ENCODE measurements at regions not wholly inside any gene's neighbourhood (a gene's known extent, or its start where the extent isn't known, plus 50 kb on each side); places are given as distances from the start of the nearest gene placed in this dataset.

GRCh38 chr1:117753232-117753631 lies 147.4 kb downstream of the TENT5C start:
- no peak for TF ChIP-seq POLR2A (IDR thresholded peaks at IDR 0.05)
- TF ChIP-seq, protein P1, sequence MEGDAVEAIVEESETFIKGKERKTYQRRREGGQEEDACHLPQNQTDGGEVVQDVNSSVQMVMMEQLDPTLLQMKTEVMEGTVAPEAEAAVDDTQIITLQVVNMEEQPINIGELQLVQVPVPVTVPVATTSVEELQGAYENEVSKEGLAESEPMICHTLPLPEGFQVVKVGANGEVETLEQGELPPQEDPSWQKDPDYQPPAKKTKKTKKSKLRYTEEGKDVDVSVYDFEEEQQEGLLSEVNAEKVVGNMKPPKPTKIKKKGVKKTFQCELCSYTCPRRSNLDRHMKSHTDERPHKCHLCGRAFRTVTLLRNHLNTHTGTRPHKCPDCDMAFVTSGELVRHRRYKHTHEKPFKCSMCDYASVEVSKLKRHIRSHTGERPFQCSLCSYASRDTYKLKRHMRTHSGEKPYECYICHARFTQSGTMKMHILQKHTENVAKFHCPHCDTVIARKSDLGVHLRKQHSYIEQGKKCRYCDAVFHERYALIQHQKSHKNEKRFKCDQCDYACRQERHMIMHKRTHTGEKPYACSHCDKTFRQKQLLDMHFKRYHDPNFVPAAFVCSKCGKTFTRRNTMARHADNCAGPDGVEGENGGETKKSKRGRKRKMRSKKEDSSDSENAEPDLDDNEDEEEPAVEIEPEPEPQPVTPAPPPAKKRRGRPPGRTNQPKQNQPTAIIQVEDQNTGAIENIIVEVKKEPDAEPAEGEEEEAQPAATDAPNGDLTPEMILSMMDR (IDR thresholded peaks at IDR 0.05): no peak

Data from heart left ventricle (tissue), 13 donors.